ENCODE measurements at regions not wholly inside any gene's neighbourhood (a gene's known extent, or its start where the extent isn't known, plus 50 kb on each side); places are given as distances from the start of the nearest gene placed in this dataset.

DNA sequence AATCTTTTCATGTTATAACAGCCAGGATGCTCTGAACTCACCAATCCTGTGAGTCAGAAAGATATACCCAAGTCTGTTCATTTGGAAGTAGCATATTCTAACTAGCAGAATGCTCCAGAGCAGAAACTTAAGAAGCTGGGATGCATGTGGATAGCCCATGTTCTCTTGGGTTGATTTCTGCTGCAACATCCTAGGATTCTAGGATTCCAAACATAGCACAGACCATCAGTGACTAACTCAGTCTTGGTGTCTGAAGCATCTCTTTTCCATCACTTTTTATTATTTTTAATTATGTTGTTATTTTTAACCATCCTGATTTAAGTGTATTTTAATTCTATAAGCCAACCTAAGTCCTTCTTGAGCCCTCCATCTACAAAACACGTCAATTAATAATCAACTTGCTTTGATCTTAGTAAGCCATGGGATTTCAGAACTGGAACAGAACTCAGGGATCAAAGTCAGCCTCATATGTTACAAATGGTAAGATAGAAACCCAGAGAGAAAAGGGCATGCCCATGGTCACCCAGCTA is 85.4 kb downstream of the OSR1 start:
- TF ChIP-seq, protein P1, sequence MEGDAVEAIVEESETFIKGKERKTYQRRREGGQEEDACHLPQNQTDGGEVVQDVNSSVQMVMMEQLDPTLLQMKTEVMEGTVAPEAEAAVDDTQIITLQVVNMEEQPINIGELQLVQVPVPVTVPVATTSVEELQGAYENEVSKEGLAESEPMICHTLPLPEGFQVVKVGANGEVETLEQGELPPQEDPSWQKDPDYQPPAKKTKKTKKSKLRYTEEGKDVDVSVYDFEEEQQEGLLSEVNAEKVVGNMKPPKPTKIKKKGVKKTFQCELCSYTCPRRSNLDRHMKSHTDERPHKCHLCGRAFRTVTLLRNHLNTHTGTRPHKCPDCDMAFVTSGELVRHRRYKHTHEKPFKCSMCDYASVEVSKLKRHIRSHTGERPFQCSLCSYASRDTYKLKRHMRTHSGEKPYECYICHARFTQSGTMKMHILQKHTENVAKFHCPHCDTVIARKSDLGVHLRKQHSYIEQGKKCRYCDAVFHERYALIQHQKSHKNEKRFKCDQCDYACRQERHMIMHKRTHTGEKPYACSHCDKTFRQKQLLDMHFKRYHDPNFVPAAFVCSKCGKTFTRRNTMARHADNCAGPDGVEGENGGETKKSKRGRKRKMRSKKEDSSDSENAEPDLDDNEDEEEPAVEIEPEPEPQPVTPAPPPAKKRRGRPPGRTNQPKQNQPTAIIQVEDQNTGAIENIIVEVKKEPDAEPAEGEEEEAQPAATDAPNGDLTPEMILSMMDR (IDR thresholded peaks at IDR 0.05; ENCODE audit: low read depth, low read length) = no peak
- no peak for TF ChIP-seq EZH2phosphoT487 (IDR thresholded peaks at IDR 0.05; ENCODE audit: low read depth)
